ENCODE measurements at regions not wholly inside any gene's neighbourhood (a gene's known extent, or its start where the extent isn't known, plus 50 kb on each side); places are given as distances from the start of the nearest gene placed in this dataset.

- DNase-seq, result no peak
- Histone ChIP-seq H3F3A (ENCODE audit: insufficient read depth, low read length) (no peaks in the 10 kb centered on the region), H3K27ac (ENCODE audit: low read length) (no peak overlapping the region), H2AFZ (ENCODE audit: low read length) (no peak overlapping the region), H3K4me3 (ENCODE audit: low read length) (no peak overlapping the region), H3K4me1 (ENCODE audit: low read length) (no peaks in the 10 kb centered on the region), H3K36me3 (replicated peaks; ENCODE audit: insufficient read depth, low read length) (no peaks in the 10 kb centered on the region), H3K27me3 (replicated peaks; ENCODE audit: insufficient read depth, low read length) (no peaks in the 10 kb centered on the region), H4K20me1 (ENCODE audit: insufficient read depth, low read length) (no peaks in the 10 kb centered on the region), H3K9ac (ENCODE audit: low read length) (no peak overlapping the region), H3K79me2 (ENCODE audit: low read length) (no peaks in the 10 kb centered on the region), H3K9me2 (replicated peaks; ENCODE audit: insufficient read depth, low read length) (no peaks in the 10 kb centered on the region), H3K4me2 (ENCODE audit: low read depth, low read length) (no peak overlapping the region), H3K9me3 (replicated peaks; ENCODE audit: insufficient read depth, low read length) (no peaks in the 10 kb centered on the region)
- TF ChIP-seq EZH2 (optimal IDR thresholded peaks at IDR 0.05; ENCODE audit: low read depth, low read length) (no peak), CTCF (IDR thresholded peaks at IDR 0.05; ENCODE audit: low read length) (no peak), EZH2phosphoT487 (IDR thresholded peaks at IDR 0.05; ENCODE audit: low read length) (no peak)
Measured at GRCh38 chr15:95113041-95113440, 881.7 kb downstream of the MCTP2 start.

DNA sequence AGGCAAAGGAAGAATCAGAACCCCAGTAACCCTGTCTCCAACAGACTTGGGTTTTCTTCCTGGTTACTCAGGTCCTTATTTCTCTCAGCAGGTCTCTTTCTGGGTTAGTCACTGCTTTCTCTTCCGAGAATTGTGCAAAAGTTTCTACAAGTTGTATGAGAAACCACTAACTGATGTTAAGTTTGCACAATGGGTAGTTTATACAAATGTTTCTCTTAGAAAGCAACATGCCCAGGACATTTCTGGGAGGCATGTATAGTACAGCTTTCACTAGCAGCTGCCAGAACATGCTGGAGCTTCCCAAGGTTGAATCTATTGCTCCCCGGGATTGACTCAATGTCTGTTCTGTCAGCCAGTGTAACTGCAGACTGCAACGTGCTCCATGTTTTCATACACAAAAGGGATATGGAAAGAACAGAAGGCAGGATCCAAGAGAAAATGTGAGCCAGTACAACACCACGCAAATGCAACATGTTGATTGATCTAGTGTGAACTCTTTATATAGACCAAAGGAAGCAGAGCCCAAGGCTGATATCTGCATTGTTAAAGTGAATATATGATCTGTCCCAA, 887.8 kb downstream of the MCTP2 start:
- DNase-seq, result no peak
- no peaks in the 10 kb centered on the region for H3F3A ChIP-seq (ENCODE audit: insufficient read depth, low read length)

DNA sequence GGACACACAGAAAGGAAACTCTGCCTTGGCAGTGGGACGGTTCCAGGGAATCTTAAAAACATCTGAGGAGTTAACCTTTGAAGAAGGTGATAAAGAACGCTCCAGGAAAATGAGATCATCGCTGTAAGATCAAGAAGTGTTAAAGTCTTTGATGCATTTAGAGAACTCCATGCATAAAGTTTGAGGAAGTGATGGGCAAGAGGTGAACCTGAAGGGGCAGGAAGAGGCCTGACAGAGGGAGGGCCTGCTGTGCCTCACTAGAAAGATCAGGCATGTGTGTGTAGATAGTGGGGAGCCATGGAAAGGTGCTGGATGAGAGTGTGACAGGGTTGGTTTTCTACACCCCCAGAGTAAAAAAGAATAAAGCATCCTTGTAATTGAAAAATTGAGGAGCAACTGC, 889.2 kb downstream of the MCTP2 start:
- no peaks in the 10 kb centered on the region for H3K4me1 ChIP-seq (ENCODE audit: low read length)
- no peaks in the 10 kb centered on the region for H3K9me3 ChIP-seq (replicated peaks; ENCODE audit: insufficient read depth, low read length)
- H2AFZ ChIP-seq (ENCODE audit: low read length), result no peak overlapping the region
- no peaks in the 10 kb centered on the region for H3K36me3 ChIP-seq (replicated peaks; ENCODE audit: insufficient read depth, low read length)
- H3K4me3 ChIP-seq (ENCODE audit: low read length), result no peak overlapping the region
- TF ChIP-seq EZH2phosphoT487 (IDR thresholded peaks at IDR 0.05; ENCODE audit: low read length), result no peak
- TF ChIP-seq EZH2 (optimal IDR thresholded peaks at IDR 0.05; ENCODE audit: low read depth, low read length), result no peak
- no peak for TF ChIP-seq CTCF (IDR thresholded peaks at IDR 0.05; ENCODE audit: low read length)
- H3K4me2 ChIP-seq (ENCODE audit: low read depth, low read length), result no peak overlapping the region
- H3K79me2 ChIP-seq (ENCODE audit: low read length), result no peaks in the 10 kb centered on the region
- DNase-seq, result no peak
- H3K27me3 ChIP-seq (replicated peaks; ENCODE audit: insufficient read depth, low read length), result no peaks in the 10 kb centered on the region
- no peak overlapping the region for H3K9ac ChIP-seq (ENCODE audit: low read length)
- H3K9me2 ChIP-seq (replicated peaks; ENCODE audit: insufficient read depth, low read length), result no peaks in the 10 kb centered on the region
- H4K20me1 ChIP-seq (ENCODE audit: insufficient read depth, low read length), result no peaks in the 10 kb centered on the region
- no peaks in the 10 kb centered on the region for H3F3A ChIP-seq (ENCODE audit: insufficient read depth, low read length)
- no peak overlapping the region for H3K27ac ChIP-seq (ENCODE audit: low read length)

More for the DNA sequence above, 887.8 kb downstream of the MCTP2 start:
- no peaks in the 10 kb centered on the region for H3K27me3 ChIP-seq (replicated peaks; ENCODE audit: insufficient read depth, low read length)
- no peaks in the 10 kb centered on the region for H3K36me3 ChIP-seq (replicated peaks; ENCODE audit: insufficient read depth, low read length)
- H3K4me1 ChIP-seq (ENCODE audit: low read length), result no peaks in the 10 kb centered on the region
- H4K20me1 ChIP-seq (ENCODE audit: insufficient read depth, low read length), result no peaks in the 10 kb centered on the region
- TF ChIP-seq EZH2 (optimal IDR thresholded peaks at IDR 0.05; ENCODE audit: low read depth, low read length) (no peak), EZH2phosphoT487 (IDR thresholded peaks at IDR 0.05; ENCODE audit: low read length) (no peak), CTCF (IDR thresholded peaks at IDR 0.05; ENCODE audit: low read length) (no peak)
- H3K4me2 ChIP-seq (ENCODE audit: low read depth, low read length), result no peak overlapping the region
- H3K9ac ChIP-seq (ENCODE audit: low read length), result no peak overlapping the region
- H3K4me3 ChIP-seq (ENCODE audit: low read length), result no peak overlapping the region
- no peak overlapping the region for H3K27ac ChIP-seq (ENCODE audit: low read length)
- H3K79me2 ChIP-seq (ENCODE audit: low read length), result no peaks in the 10 kb centered on the region
- H2AFZ ChIP-seq (ENCODE audit: low read length), result no peak overlapping the region
- no peaks in the 10 kb centered on the region for H3K9me3 ChIP-seq (replicated peaks; ENCODE audit: insufficient read depth, low read length)
- H3K9me2 ChIP-seq (replicated peaks; ENCODE audit: insufficient read depth, low read length), result no peaks in the 10 kb centered on the region

All from MM.1S (cell line).